ENCODE measurements at regions not wholly inside any gene's neighbourhood (a gene's known extent, or its start where the extent isn't known, plus 50 kb on each side); places are given as distances from the start of the nearest gene placed in this dataset.
"Not testable (repeated sequence)": the region's sequence is repeated elsewhere in the genome, so short reads cannot be mapped to it uniquely, and the experiment has no call there.

GRCh38 chr11:71723991-71724390, 109.0 kb upstream of the DEFB108B start:
- DNase-seq: not testable (repeated sequence)

GRCh38 chr11:71730748-71731147, 102.3 kb upstream of the DEFB108B start:
- not testable (repeated sequence) for DNase-seq

GRCh38 chr11:71734368-71734767, 98.6 kb upstream of the DEFB108B start:
- DNase-seq: not testable (repeated sequence)

- DNase-seq: not testable (repeated sequence)
Observed at GRCh38 chr11:71738317-71738716, 94.7 kb upstream of the DEFB108B start.

GRCh38 chr11:71743385-71743784, 89.6 kb upstream of the DEFB108B start:
- DNase-seq: not testable (repeated sequence)

- DNase-seq: not testable (repeated sequence)
Observed at GRCh38 chr11:71745656-71746055, 87.3 kb upstream of the DEFB108B start.

- DNase-seq: not testable (repeated sequence)
Observed at GRCh38 chr11:71746263-71746662, 86.7 kb upstream of the DEFB108B start.

- DNase-seq: not testable (repeated sequence)
Observed at GRCh38 chr11:71748965-71749620, 83.9 kb upstream of the DEFB108B start.

GRCh38 chr11:71750908-71751307, 82.1 kb upstream of the DEFB108B start:
- not testable (repeated sequence) for DNase-seq

- DNase-seq: not testable (repeated sequence)
Observed at GRCh38 chr11:71764695-71765491, 68.1 kb upstream of the DEFB108B start.

- not testable (repeated sequence) for DNase-seq
Observed at GRCh38 chr11:71767016-71767415, 66.0 kb upstream of the DEFB108B start.

GRCh38 chr11:71772193-71772592, 60.8 kb upstream of the DEFB108B start:
- not testable (repeated sequence) for DNase-seq

- DNase-seq: no peak
Observed at GRCh38 chr11:71774603-71775222, 58.3 kb upstream of the DEFB108B start.

GRCh38 chr11:71780116-71780515, 52.9 kb upstream of the DEFB108B start:
- not testable (repeated sequence) for DNase-seq

- DNase-seq: not testable (repeated sequence)
Observed at GRCh38 chr11:71780771-71781170, 52.2 kb upstream of the DEFB108B start.

- DNase-seq: not testable (repeated sequence)
Observed at GRCh38 chr11:71781491-71781890, 51.5 kb upstream of the DEFB108B start.

GRCh38 chr11:71782229-71782861, 50.7 kb upstream of the DEFB108B start:
- DNase-seq: not testable (repeated sequence)

- DNase-seq: not testable (repeated sequence)
Observed at GRCh38 chr11:71783191-71783590, 49.8 kb upstream of the DEFB108B start.
